Liver (tissue), 8 donors: ENCODE measurements at regions not wholly inside any gene's neighbourhood (a gene's known extent, or its start where the extent isn't known, plus 50 kb on each side); places are given as distances from the start of the nearest gene placed in this dataset.

ENCODE experiments used
- DNase-seq: peaks from one replicate; pipeline ENCODE4 v3.0.0-alpha.2; 2017; ENCODE audit warnings: low spot score
- H3K27ac ChIP-seq, 2 donors: one replicate each; pipeline ENCODE4 v1.7.0; 2013; ENCODE audit warnings: inconsistent platforms in 2 of 2, low read length in 2 of 2, control low read depth in 1 of 2, low read depth in 1 of 2, mild to moderate bottlenecking in 1 of 2
- H3K27me3 ChIP-seq, 4 donors: one replicate each; pipeline versions ENCODE4 v1.6.1 to v1.7.0; 2013; ENCODE audit warnings: low read length in 3 of 4, inconsistent platforms in 1 of 4, mild to moderate bottlenecking in 1 of 4, moderate library complexity in 1 of 4; ENCODE audit not compliant: control insufficient read depth in 4 of 4, insufficient read depth in 4 of 4
- H3K36me3 ChIP-seq, 4 donors: one replicate each; pipeline versions ENCODE4 v1.6.1 to v1.7.0; 2013; ENCODE audit warnings: low read length in 3 of 4, mild to moderate bottlenecking in 3 of 4, low read depth in 1 of 4, moderate library complexity in 1 of 4; ENCODE audit not compliant: control insufficient read depth in 4 of 4, insufficient read depth in 3 of 4
- H3K4me1 ChIP-seq, 4 donors: one replicate each; pipeline versions ENCODE4 v1.6.1 to v1.7.0; 2013; ENCODE audit warnings: low read length in 3 of 4, mild to moderate bottlenecking in 3 of 4, moderate library complexity in 1 of 4; ENCODE audit not compliant: control insufficient read depth in 4 of 4, insufficient read depth in 4 of 4
- H3K4me3 ChIP-seq, 3 donors: one replicate each; pipeline versions ENCODE4 v1.6.1 to v1.7.0; 2013; ENCODE audit warnings: low read length in 3 of 3, control low read depth in 1 of 3, low read depth in 1 of 3, mild to moderate bottlenecking in 1 of 3
- H3K9ac ChIP-seq, 2 donors: one replicate each; pipeline ENCODE4 v1.7.0; 2013; ENCODE audit warnings: low read length in 2 of 2, mild to moderate bottlenecking in 2 of 2, moderate library complexity in 2 of 2, control low read depth in 1 of 2, low read depth in 1 of 2
- H3K9me3 ChIP-seq, 4 donors: one replicate each; pipeline versions ENCODE4 v1.6.1 to v1.7.0; 2013; ENCODE audit warnings: low read length in 3 of 4; ENCODE audit not compliant: control insufficient read depth in 4 of 4
- ATF3 ChIP-seq: IDR thresholded peaks from 2 replicates; pipeline ENCODE4 v1.6.1; 2016; ENCODE audit warnings: antibody characterized with exemption
- CTCF ChIP-seq: fragments of 150-350 bp; IDR thresholded peaks from 2 replicates; pipeline ENCODE4 v1.5.1; 2017; ENCODE audit warnings: improper control_type of control experiment, low read depth, low read length; ENCODE audit not compliant: missing input control
- EGR1 ChIP-seq, 2 donors: IDR thresholded peaks; 2 replicates each; pipeline ENCODE4 v1.6.1; 2016 to 2018; ENCODE audit warnings: antibody characterized with exemption in 2 of 2, low read depth in 2 of 2
- FOXA1 ChIP-seq: IDR thresholded peaks from 2 replicates; pipeline ENCODE4 v1.6.1; 2016; ENCODE audit warnings: antibody characterized with exemption
- FOXA2 ChIP-seq: IDR thresholded peaks from 2 replicates; pipeline ENCODE4 v1.6.1; 2016; ENCODE audit warnings: antibody characterized with exemption
- GABPA ChIP-seq, 2 donors: IDR thresholded peaks in 1 of 2; conservative IDR thresholded peaks in 1 of 2; 2 replicates each; pipeline ENCODE4 v1.6.1; 2016; ENCODE audit warnings: antibody characterized with exemption in 2 of 2, mild to moderate bottlenecking in 1 of 2, moderate library complexity in 1 of 2
- HNF4A ChIP-seq, 2 donors: conservative IDR thresholded peaks; 2 replicates each; pipeline ENCODE4 v1.6.1; 2016; ENCODE audit warnings: antibody characterized with exemption in 2 of 2, mild to moderate bottlenecking in 2 of 2
- HNF4G ChIP-seq: IDR thresholded peaks from 2 replicates; pipeline ENCODE4 v1.6.1; 2016; ENCODE audit warnings: antibody characterized with exemption
- JUND ChIP-seq, 2 donors: IDR thresholded peaks; 2 replicates each; pipeline ENCODE4 v1.6.1; 2016; ENCODE audit warnings: antibody characterized with exemption in 2 of 2
- MAX ChIP-seq: IDR thresholded peaks from 2 replicates; pipeline ENCODE4 v1.6.1; 2016; ENCODE audit warnings: antibody characterized with exemption
- NR2F2 ChIP-seq: IDR thresholded peaks from 2 replicates; pipeline ENCODE4 v1.6.1; 2016; ENCODE audit warnings: antibody characterized with exemption
- RAD21 ChIP-seq, 2 donors: IDR thresholded peaks; 2 replicates each; pipeline ENCODE4 v1.6.1; 2016; ENCODE audit warnings: antibody characterized with exemption in 2 of 2, mild to moderate bottlenecking in 2 of 2
- REST ChIP-seq: IDR thresholded peaks from 2 replicates; pipeline ENCODE4 v1.6.1; 2016; ENCODE audit warnings: antibody characterized with exemption, mild to moderate bottlenecking
- RXRA ChIP-seq, 2 donors: IDR thresholded peaks; 2 replicates each; pipeline ENCODE4 v1.6.1; 2017 to 2018; ENCODE audit warnings: antibody characterized with exemption in 2 of 2, mild to moderate bottlenecking in 1 of 2
- SP1 ChIP-seq: IDR thresholded peaks from 2 replicates; pipeline ENCODE4 v1.6.1; 2018; ENCODE audit warnings: antibody characterized with exemption, mild to moderate bottlenecking
- TAF1 ChIP-seq: conservative IDR thresholded peaks from 2 replicates; pipeline ENCODE4 v1.6.1; 2016; ENCODE audit warnings: antibody characterized with exemption, mild to moderate bottlenecking
- YY1 ChIP-seq: IDR thresholded peaks from 2 replicates; pipeline ENCODE4 v1.6.1; 2016; ENCODE audit warnings: antibody characterized with exemption, mild to moderate bottlenecking
- ZBTB33 ChIP-seq: IDR thresholded peaks from 2 replicates; pipeline ENCODE4 v1.6.1; 2016; ENCODE audit warnings: antibody characterized with exemption
- WGBS: extraction: QIAGEN DNeasy Blood & Tissue Kit; methylation state at CpG from one replicate; pipeline ENCODE4 v1.1.7; 2013; 5-methylcytosine and 5-hydroxymethylcytosine counted together
- donor health status: healthy.
- donor health status: healthy.
- donor health status: healthy.
- donor health status: healthy.
- donor health status: healthy.

- Histone ChIP-seq H3K4me1 (no peaks in the 10 kb centered on the region), H3K27ac (no peak overlapping the region), H3K9me3 (no peaks in the 10 kb centered on the region), H3K36me3 (no peaks in the 10 kb centered on the region), H3K4me3 (no peak overlapping the region), H3K9ac (no peak overlapping the region), H3K27me3 (peaks cover 0 to 7% (median 2%) of the 10 kb centered on the region in 4 donors)
- no peak for DNase-seq
- TF ChIP-seq MAX (no peak), REST (no peak), ATF3 (no peak), SP1 (no peak), RAD21 (IDR thresholded peaks at IDR 0.05) (no peak), RXRA (IDR thresholded peaks at IDR 0.05) (no peak), TAF1 (no peak), YY1 (no peak), HNF4A (conservative IDR thresholded peaks at IDR 0.05) (no peak), FOXA2 (no peak), ZBTB33 (no peak), CTCF (no peak), GABPA (IDR thresholded peaks at IDR 0.05 in 1 of 2, conservative IDR thresholded peaks at IDR 0.05 in 1 of 2) (no peak), EGR1 (IDR thresholded peaks at IDR 0.05; ENCODE audit: low read depth in 2 of 2) (no peak), HNF4G (no peak), JUND (IDR thresholded peaks at IDR 0.05) (no peak), FOXA1 (no peak), NR2F2 (no peak)
- 84% methylated on average over 11 of the region's 11 CpGs for WGBS
Observed at GRCh38 chr22:27302501-27302900, 499.1 kb downstream of the MN1 start.

GRCh38 chr22:27303718-27304117 is 497.8 kb downstream of the MN1 start:
- Histone ChIP-seq H3K27ac (no peak overlapping the region), H3K4me3 (no peak overlapping the region), H3K36me3 (no peaks in the 10 kb centered on the region), H3K27me3 (peaks cover 0 to 7% (median 2%) of the 10 kb centered on the region in 4 donors), H3K9me3 (no peaks in the 10 kb centered on the region), H3K9ac (no peak overlapping the region), H3K4me1 (no peaks in the 10 kb centered on the region)
- DNase-seq, result no peak
- no peak for TF ChIP-seq JUND (IDR thresholded peaks at IDR 0.05)
- TF ChIP-seq RXRA (IDR thresholded peaks at IDR 0.05), result no peak
- no peak for TF ChIP-seq HNF4G
- TF ChIP-seq NR2F2, result no peak
- TF ChIP-seq ATF3, result no peak
- TF ChIP-seq SP1, result no peak
- no peak for TF ChIP-seq FOXA2
- no peak for TF ChIP-seq RAD21 (IDR thresholded peaks at IDR 0.05)
- TF ChIP-seq EGR1 (IDR thresholded peaks at IDR 0.05; ENCODE audit: low read depth in 2 of 2), result no peak
- no peak for TF ChIP-seq FOXA1
- TF ChIP-seq ZBTB33, result no peak
- TF ChIP-seq HNF4A (conservative IDR thresholded peaks at IDR 0.05), result no peak
- no peak for TF ChIP-seq CTCF
